ENCODE measurements at regions not wholly inside any gene's neighbourhood (a gene's known extent, or its start where the extent isn't known, plus 50 kb on each side); places are given as distances from the start of the nearest gene placed in this dataset.
"Not testable (repeated sequence)": the region's sequence is repeated elsewhere in the genome, so short reads cannot be mapped to it uniquely, and the experiment has no call there.

DNA sequence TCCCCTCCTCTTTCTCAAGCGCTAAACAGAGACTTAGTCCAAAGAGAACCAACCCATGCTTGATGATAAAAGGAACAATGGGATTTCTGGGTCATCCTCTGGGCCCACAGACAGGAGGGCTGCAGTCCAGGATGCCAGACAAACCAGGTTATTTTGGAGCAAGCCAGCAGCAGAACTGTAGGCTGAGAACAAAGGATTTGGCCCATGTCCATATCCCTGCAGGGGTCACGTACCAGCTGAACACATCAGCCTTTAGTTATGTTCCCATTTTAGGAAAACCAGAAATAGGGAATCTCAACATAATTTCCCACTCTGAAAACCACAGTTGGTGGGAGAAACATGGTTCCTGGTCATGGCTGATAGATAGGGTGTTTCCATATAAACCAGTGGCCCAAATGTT, 533.6 kb upstream of the CADM1 start:
- no peaks in the 10 kb centered on the region for H3K36me3 ChIP-seq (ENCODE audit: control insufficient read depth in 2 of 2, insufficient read depth in 2 of 2, low read length in 1 of 2)
- DNase-seq (ENCODE audit: low read depth in 6 of 9, low spot score in 9 of 9), result no peak
- no peaks in the 10 kb centered on the region for H3K4me1 ChIP-seq (ENCODE audit: control insufficient read depth in 2 of 2, insufficient read depth in 2 of 2, low read length in 2 of 2)
- H3K4me3 ChIP-seq (ENCODE audit: low read length in 2 of 2), result no peak overlapping the region
- H3K9me3 ChIP-seq (ENCODE audit: control insufficient read depth in 2 of 2, insufficient read depth in 1 of 2, low read length in 1 of 2), result no peaks in the 10 kb centered on the region
- H3K27ac ChIP-seq (ENCODE audit: low read depth in 1 of 2, low read length in 1 of 2), result no peak overlapping the region
- no peaks in the 10 kb centered on the region for H3K27me3 ChIP-seq (ENCODE audit: control insufficient read depth in 2 of 2, insufficient read depth in 1 of 2, low read length in 1 of 2)
- 84% methylated on average over 2 of the region's 2 CpGs for WGBS

DNA sequence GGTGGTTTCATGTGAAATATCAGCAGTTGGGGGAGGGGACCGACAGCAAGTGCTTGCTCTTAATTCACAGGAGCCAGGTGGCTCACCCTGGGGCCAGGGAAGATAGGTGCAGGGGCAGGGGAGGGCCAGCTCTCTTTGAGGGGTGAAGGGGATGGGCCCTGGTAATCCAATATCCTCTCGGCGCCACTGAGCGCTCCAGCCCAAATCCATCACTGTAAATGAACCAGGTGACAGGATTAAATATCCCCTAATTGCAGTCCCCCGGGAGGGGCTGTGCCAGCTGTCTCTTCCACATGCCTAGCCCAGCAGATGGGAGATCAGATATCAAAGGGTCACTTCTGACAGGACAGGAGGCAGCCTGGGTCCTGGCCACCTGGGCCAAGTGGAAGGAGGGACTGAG, 531.8 kb upstream of the CADM1 start:
- no peaks in the 10 kb centered on the region for H3K36me3 ChIP-seq (ENCODE audit: control insufficient read depth in 2 of 2, insufficient read depth in 2 of 2, low read length in 1 of 2)
- H3K27ac ChIP-seq (ENCODE audit: low read depth in 1 of 2, low read length in 1 of 2), result peak overlapping the region in 1 of 2 donors; percentile 47
- H3K27me3 ChIP-seq (ENCODE audit: control insufficient read depth in 2 of 2, insufficient read depth in 1 of 2, low read length in 1 of 2), result no peaks in the 10 kb centered on the region
- no peaks in the 10 kb centered on the region for H3K9me3 ChIP-seq (ENCODE audit: control insufficient read depth in 2 of 2, insufficient read depth in 1 of 2, low read length in 1 of 2)
- peak in 2 of 9 donors; percentile 3 to 25 for DNase-seq (ENCODE audit: low read depth in 6 of 9, low spot score in 9 of 9)
- no peak overlapping the region for H3K4me3 ChIP-seq (ENCODE audit: low read length in 2 of 2)
- no peaks in the 10 kb centered on the region for H3K4me1 ChIP-seq (ENCODE audit: control insufficient read depth in 2 of 2, insufficient read depth in 2 of 2, low read length in 2 of 2)
- WGBS, result 53% methylated on average over 5 of the region's 5 CpGs

DNA sequence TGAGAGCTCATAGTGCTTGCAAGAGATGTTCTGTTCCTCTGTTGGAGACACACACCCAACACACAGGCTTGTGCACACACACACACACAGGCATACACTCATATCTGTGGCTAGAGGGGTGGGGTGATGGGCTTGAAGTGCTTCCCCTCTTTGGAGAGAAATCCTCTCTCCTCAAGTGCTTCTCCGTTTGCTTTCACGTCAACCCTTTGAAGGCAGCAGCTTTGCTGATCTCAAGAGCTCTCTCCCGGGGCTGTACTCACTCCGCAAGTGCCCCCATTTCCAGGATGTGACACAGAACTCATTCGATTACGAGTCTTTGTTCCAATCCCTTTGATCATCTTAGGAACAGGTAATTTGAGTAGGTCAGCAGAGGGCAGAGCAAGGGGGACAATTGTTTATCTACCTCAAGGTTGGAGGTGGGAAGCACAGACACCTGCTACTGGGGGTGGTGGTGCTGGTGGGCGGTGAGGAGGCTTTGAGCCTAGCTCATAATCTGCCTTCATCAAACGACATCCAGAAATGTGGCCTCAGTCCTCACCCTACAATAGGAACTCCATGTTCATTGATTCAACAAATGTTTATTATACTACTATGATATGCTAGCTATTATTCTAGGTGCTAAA, 529.8 kb upstream of the CADM1 start:
- H3K9me3 ChIP-seq (ENCODE audit: control insufficient read depth in 2 of 2, insufficient read depth in 1 of 2, low read length in 1 of 2), result no peaks in the 10 kb centered on the region
- no peaks in the 10 kb centered on the region for H3K4me1 ChIP-seq (ENCODE audit: control insufficient read depth in 2 of 2, insufficient read depth in 2 of 2, low read length in 2 of 2)
- no peak for DNase-seq (ENCODE audit: low read depth in 6 of 9, low spot score in 9 of 9)
- no peak overlapping the region for H3K27ac ChIP-seq (ENCODE audit: low read depth in 1 of 2, low read length in 1 of 2)
- no peaks in the 10 kb centered on the region for H3K27me3 ChIP-seq (ENCODE audit: control insufficient read depth in 2 of 2, insufficient read depth in 1 of 2, low read length in 1 of 2)
- H3K4me3 ChIP-seq (ENCODE audit: low read length in 2 of 2), result no peak overlapping the region
- WGBS, result 45% methylated on average over 8 of the region's 8 CpGs
- H3K36me3 ChIP-seq (ENCODE audit: control insufficient read depth in 2 of 2, insufficient read depth in 2 of 2, low read length in 1 of 2), result no peaks in the 10 kb centered on the region

DNA sequence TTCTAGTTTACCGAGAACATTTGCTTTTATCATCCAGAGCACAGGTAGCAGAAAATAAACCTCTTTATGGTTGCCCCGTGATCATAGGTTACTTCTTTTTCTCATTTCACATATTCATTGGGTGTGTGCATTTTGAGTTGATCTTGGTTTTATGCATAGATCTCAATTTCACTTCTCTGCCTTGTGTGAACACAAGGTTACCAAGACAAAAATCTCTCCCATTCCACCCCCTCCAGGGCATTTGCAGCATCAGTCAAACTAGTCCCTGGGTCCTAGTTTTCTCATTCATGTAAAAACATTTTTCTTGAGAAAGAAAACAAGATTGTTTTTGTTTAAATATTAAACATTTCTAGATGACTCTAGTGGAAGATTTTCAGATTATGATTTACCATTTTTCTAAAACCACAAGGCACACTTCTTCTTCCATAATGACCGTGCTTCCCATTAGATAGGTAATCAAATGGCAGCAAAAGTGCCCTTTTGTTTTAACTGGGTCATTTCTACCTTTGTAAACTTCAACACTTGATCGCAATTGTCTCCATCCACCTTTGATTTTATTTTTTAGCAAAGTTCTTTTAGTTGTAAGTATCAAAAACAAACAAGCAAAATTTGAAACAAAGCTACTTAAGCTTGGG, 526.6 kb upstream of the CADM1 start:
- H3K27ac ChIP-seq (ENCODE audit: low read depth in 1 of 2, low read length in 1 of 2), result no peak overlapping the region
- no peaks in the 10 kb centered on the region for H3K4me1 ChIP-seq (ENCODE audit: control insufficient read depth in 2 of 2, insufficient read depth in 2 of 2, low read length in 2 of 2)
- no peak for DNase-seq (ENCODE audit: low read depth in 6 of 9, low spot score in 9 of 9)
- no peak overlapping the region for H3K4me3 ChIP-seq (ENCODE audit: low read length in 2 of 2)
- no peaks in the 10 kb centered on the region for H3K27me3 ChIP-seq (ENCODE audit: control insufficient read depth in 2 of 2, insufficient read depth in 1 of 2, low read length in 1 of 2)
- no peaks in the 10 kb centered on the region for H3K36me3 ChIP-seq (ENCODE audit: control insufficient read depth in 2 of 2, insufficient read depth in 2 of 2, low read length in 1 of 2)
- WGBS, result 88% methylated on average over 4 of the region's 4 CpGs
- no peaks in the 10 kb centered on the region for H3K9me3 ChIP-seq (ENCODE audit: control insufficient read depth in 2 of 2, insufficient read depth in 1 of 2, low read length in 1 of 2)

DNA sequence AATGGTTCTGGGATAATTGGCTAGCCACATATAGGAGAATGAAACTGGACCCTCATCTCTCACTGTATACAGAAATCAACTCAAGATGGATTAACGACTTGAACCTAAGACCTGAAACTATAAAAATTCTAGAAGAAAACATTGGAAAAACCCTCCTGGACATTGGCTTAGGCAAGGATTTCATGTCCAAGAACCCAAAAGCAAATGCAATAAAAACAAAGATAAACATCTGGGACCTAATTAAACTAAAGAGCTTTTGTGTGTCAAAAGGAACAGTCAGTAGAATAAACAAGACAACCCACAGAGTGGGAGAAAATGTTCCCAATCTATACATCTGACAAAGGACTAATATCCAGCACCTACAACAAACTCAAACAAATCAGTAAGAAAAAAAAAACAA, 524.3 kb upstream of the CADM1 start:
- H3K4me1 ChIP-seq (ENCODE audit: control insufficient read depth in 2 of 2, insufficient read depth in 2 of 2, low read length in 2 of 2); H3K4me3 ChIP-seq (ENCODE audit: low read length in 2 of 2); DNase-seq (ENCODE audit: low read depth in 6 of 9, low spot score in 9 of 9); H3K27ac ChIP-seq (ENCODE audit: low read depth in 1 of 2, low read length in 1 of 2); H3K27me3 ChIP-seq (ENCODE audit: control insufficient read depth in 2 of 2, insufficient read depth in 1 of 2, low read length in 1 of 2); H3K36me3 ChIP-seq (ENCODE audit: control insufficient read depth in 2 of 2, insufficient read depth in 2 of 2, low read length in 1 of 2); H3K9me3 ChIP-seq (ENCODE audit: control insufficient read depth in 2 of 2, insufficient read depth in 1 of 2, low read length in 1 of 2): not testable (repeated sequence)
- WGBS, result 90% methylated on average over 1 of the region's 1 CpG

DNA sequence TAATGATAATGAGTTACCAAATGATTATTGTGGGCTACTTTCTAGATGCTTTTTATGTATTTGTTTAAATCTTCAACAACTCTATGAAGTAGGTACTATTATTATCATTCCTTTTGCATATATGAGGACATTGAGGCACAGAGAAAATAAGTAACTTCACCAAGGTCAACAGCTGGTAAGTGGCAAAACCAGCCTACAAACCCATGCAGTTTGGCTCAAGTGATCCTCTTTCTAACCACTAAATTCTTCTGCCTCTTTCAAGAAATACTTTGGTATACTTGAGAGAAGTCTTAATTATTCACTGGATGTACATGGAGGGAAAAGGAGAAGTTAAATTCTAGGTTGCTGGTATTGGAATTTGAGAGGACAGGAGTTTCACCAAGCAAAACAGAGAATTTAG, 495.2 kb upstream of the CADM1 start:
- Histone ChIP-seq H3K4me1 (ENCODE audit: control insufficient read depth in 2 of 2, insufficient read depth in 2 of 2, low read length in 2 of 2) (no peaks in the 10 kb centered on the region), H3K27ac (ENCODE audit: low read depth in 1 of 2, low read length in 1 of 2) (no peak overlapping the region), H3K36me3 (ENCODE audit: control insufficient read depth in 2 of 2, insufficient read depth in 2 of 2, low read length in 1 of 2) (no peaks in the 10 kb centered on the region), H3K9me3 (ENCODE audit: control insufficient read depth in 2 of 2, insufficient read depth in 1 of 2, low read length in 1 of 2) (no peaks in the 10 kb centered on the region), H3K4me3 (ENCODE audit: low read length in 2 of 2) (no peak overlapping the region), H3K27me3 (ENCODE audit: control insufficient read depth in 2 of 2, insufficient read depth in 1 of 2, low read length in 1 of 2) (no peaks in the 10 kb centered on the region)
- no peak for DNase-seq (ENCODE audit: low read depth in 6 of 9, low spot score in 9 of 9)

GRCh38 chr11:115996808-115997188, 492.6 kb upstream of the CADM1 start:
- H3K27ac ChIP-seq (ENCODE audit: low read depth in 1 of 2, low read length in 1 of 2), result no peak overlapping the region
- 31% methylated on average over 3 of the region's 3 CpGs for WGBS
- no peaks in the 10 kb centered on the region for H3K36me3 ChIP-seq (ENCODE audit: control insufficient read depth in 2 of 2, insufficient read depth in 2 of 2, low read length in 1 of 2)

GRCh38 chr11:115996125-115996807, 492.1 kb upstream of the CADM1 start:
- Histone ChIP-seq H3K9me3 (ENCODE audit: control insufficient read depth in 2 of 2, insufficient read depth in 1 of 2, low read length in 1 of 2) (no peaks in the 10 kb centered on the region), H3K4me1 (ENCODE audit: control insufficient read depth in 2 of 2, insufficient read depth in 2 of 2, low read length in 2 of 2) (no peaks in the 10 kb centered on the region), H3K27me3 (ENCODE audit: control insufficient read depth in 2 of 2, insufficient read depth in 1 of 2, low read length in 1 of 2) (no peaks in the 10 kb centered on the region), H3K27ac (ENCODE audit: low read depth in 1 of 2, low read length in 1 of 2) (no peak overlapping the region), H3K36me3 (ENCODE audit: control insufficient read depth in 2 of 2, insufficient read depth in 2 of 2, low read length in 1 of 2) (no peaks in the 10 kb centered on the region), H3K4me3 (ENCODE audit: low read length in 2 of 2) (no peak overlapping the region)
- DNase-seq (ENCODE audit: low read depth in 6 of 9, low spot score in 9 of 9), result no peak
- WGBS, result 93% methylated on average over 5 of the region's 5 CpGs

More at GRCh38 chr11:115996808-115997188, 492.6 kb upstream of the CADM1 start:
- Histone ChIP-seq H3K4me1 (ENCODE audit: control insufficient read depth in 2 of 2, insufficient read depth in 2 of 2, low read length in 2 of 2) (no peaks in the 10 kb centered on the region), H3K4me3 (ENCODE audit: low read length in 2 of 2) (no peak overlapping the region), H3K9me3 (ENCODE audit: control insufficient read depth in 2 of 2, insufficient read depth in 1 of 2, low read length in 1 of 2) (no peaks in the 10 kb centered on the region), H3K27me3 (ENCODE audit: control insufficient read depth in 2 of 2, insufficient read depth in 1 of 2, low read length in 1 of 2) (no peaks in the 10 kb centered on the region)
- no peak for DNase-seq (ENCODE audit: low read depth in 6 of 9, low spot score in 9 of 9)

GRCh38 chr11:115993590-115993989, 489.4 kb upstream of the CADM1 start:
- Histone ChIP-seq H3K4me1 (ENCODE audit: control insufficient read depth in 2 of 2, insufficient read depth in 2 of 2, low read length in 2 of 2) (no peaks in the 10 kb centered on the region), H3K9me3 (ENCODE audit: control insufficient read depth in 2 of 2, insufficient read depth in 1 of 2, low read length in 1 of 2) (no peaks in the 10 kb centered on the region), H3K27ac (ENCODE audit: low read depth in 1 of 2, low read length in 1 of 2) (no peak overlapping the region), H3K27me3 (ENCODE audit: control insufficient read depth in 2 of 2, insufficient read depth in 1 of 2, low read length in 1 of 2) (no peaks in the 10 kb centered on the region), H3K36me3 (ENCODE audit: control insufficient read depth in 2 of 2, insufficient read depth in 2 of 2, low read length in 1 of 2) (no peaks in the 10 kb centered on the region), H3K4me3 (ENCODE audit: low read length in 2 of 2) (no peak overlapping the region)
- no peak for DNase-seq (ENCODE audit: low read depth in 6 of 9, low spot score in 9 of 9)
- WGBS, result 97% methylated on average over 5 of the region's 5 CpGs

All from thymus (tissue), 11 donors.